Cardiac muscle cell (in vitro differentiated cells and primary cell): ENCODE measurements at regions not wholly inside any gene's neighbourhood (a gene's known extent, or its start where the extent isn't known, plus 50 kb on each side); places are given as distances from the start of the nearest gene placed in this dataset.

Source experiments
- DNase-seq, 2 donors: peaks; one replicate each; pipeline versions ENCODE4 v3.0.0 to v3.0.0-alpha.2; 2010 to 2017; ENCODE audit warnings: low read depth in 1 of 2, low spot score in 1 of 2
- H3K27ac ChIP-seq: fragments of 200-600 bp; sonication (generic); 2 replicates; pipeline ENCODE4 v1.5.1; 2016
- H3K27me3 ChIP-seq: fragments of 200-600 bp; sonication (generic); 2 replicates; pipeline ENCODE4 v1.6.0; 2016; ENCODE audit warnings: control low read depth
- H3K36me3 ChIP-seq: fragments of 200-600 bp; sonication (generic); 2 replicates; pipeline ENCODE4 v1.5.1; 2016; ENCODE audit warnings: control low read depth
- H3K4me1 ChIP-seq: fragments of 200-600 bp; sonication (generic); 2 replicates; pipeline ENCODE4 v1.8.1; 2017; ENCODE audit warnings: low read depth, mild to moderate bottlenecking, mixed run types
- H3K4me3 ChIP-seq: fragments of 200-600 bp; sonication (generic); 2 replicates; pipeline ENCODE4 v1.5.1; 2016; ENCODE audit warnings: mild to moderate bottlenecking
- H3K9me3 ChIP-seq: fragments of 200-600 bp; sonication (generic); 2 replicates; pipeline ENCODE4 v1.5.1; 2017; ENCODE audit warnings: low read depth, mild to moderate bottlenecking, control low read depth
- TF ChIP-seq, protein P1 (sequence below): IDR thresholded peaks from 2 replicates; pipeline ENCODE4 v1.5.1; 2012; ENCODE audit warnings: low read depth, mild to moderate bottlenecking, low read length

DNA sequence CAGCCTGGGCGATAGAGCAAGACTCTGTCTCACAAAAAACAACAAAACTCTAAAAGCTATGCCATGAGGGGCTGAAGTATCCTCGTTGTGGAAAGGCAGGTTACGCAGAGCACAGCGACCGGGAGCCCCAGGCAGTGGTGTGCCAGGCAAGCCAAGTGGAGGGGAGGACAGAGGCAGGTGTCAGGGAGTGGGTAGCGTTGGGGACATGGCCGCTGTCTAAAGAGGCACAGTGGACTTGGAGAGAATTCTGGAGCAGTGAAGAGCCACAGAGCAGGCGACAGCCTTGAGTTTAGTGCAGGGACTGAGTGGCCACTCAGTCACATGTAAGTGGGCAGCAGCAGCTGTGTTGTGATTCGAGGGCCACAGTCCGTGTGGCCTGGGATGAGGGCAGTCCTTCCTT is 541.7 kb downstream of the FGF9 start:
- no peaks in the 10 kb centered on the region for H3K36me3 ChIP-seq
- no peaks in the 10 kb centered on the region for H3K4me1 ChIP-seq
- no peak overlapping the region for H3K27ac ChIP-seq
- H3K4me3 ChIP-seq = no peak overlapping the region
- TF ChIP-seq, protein P1, sequence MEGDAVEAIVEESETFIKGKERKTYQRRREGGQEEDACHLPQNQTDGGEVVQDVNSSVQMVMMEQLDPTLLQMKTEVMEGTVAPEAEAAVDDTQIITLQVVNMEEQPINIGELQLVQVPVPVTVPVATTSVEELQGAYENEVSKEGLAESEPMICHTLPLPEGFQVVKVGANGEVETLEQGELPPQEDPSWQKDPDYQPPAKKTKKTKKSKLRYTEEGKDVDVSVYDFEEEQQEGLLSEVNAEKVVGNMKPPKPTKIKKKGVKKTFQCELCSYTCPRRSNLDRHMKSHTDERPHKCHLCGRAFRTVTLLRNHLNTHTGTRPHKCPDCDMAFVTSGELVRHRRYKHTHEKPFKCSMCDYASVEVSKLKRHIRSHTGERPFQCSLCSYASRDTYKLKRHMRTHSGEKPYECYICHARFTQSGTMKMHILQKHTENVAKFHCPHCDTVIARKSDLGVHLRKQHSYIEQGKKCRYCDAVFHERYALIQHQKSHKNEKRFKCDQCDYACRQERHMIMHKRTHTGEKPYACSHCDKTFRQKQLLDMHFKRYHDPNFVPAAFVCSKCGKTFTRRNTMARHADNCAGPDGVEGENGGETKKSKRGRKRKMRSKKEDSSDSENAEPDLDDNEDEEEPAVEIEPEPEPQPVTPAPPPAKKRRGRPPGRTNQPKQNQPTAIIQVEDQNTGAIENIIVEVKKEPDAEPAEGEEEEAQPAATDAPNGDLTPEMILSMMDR = no peak
- no peaks in the 10 kb centered on the region for H3K27me3 ChIP-seq
- no peak for DNase-seq
- no peaks in the 10 kb centered on the region for H3K9me3 ChIP-seq

DNA sequence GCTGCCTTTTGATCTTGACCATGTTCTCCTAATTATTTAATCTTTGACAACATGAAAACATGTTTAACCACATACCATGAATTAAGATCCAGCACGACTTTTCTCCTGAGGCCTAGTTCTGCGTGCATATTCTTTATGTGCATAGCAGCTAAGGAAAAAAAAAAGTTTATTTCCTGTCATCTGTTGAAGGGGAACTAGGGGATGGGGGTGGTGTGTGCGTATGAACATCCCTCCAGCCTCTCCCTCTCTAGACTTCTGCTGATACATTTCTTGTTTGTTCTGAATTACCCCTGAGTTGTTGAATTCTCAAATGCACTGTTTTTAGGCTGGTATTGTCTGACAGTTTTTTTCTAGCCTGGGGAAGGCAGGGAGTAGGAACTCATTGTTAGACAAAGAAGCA is 543.3 kb downstream of the FGF9 start:
- TF ChIP-seq, protein P1 = no peak
- H3K27me3 ChIP-seq = no peaks in the 10 kb centered on the region
- H3K4me1 ChIP-seq = no peaks in the 10 kb centered on the region
- H3K4me3 ChIP-seq = no peak overlapping the region
- no peak for DNase-seq
- no peaks in the 10 kb centered on the region for H3K36me3 ChIP-seq
- no peak overlapping the region for H3K27ac ChIP-seq
- no peaks in the 10 kb centered on the region for H3K9me3 ChIP-seq

GRCh38 chr13:22218797-22219196 is 547.9 kb downstream of the FGF9 start:
- Histone ChIP-seq H3K4me1 (no peaks in the 10 kb centered on the region), H3K4me3 (no peak overlapping the region), H3K27ac (no peak overlapping the region), H3K36me3 (no peaks in the 10 kb centered on the region), H3K27me3 (no peaks in the 10 kb centered on the region), H3K9me3 (no peaks in the 10 kb centered on the region)
- TF ChIP-seq, protein P1 = no peak
- no peak for DNase-seq

- H3K27me3 ChIP-seq = no peaks in the 10 kb centered on the region
- H3K4me3 ChIP-seq = no peak overlapping the region
- no peaks in the 10 kb centered on the region for H3K9me3 ChIP-seq
- H3K36me3 ChIP-seq = no peaks in the 10 kb centered on the region
- no peak overlapping the region for H3K27ac ChIP-seq
- no peak for DNase-seq
- TF ChIP-seq, protein P1 = no peak
- no peaks in the 10 kb centered on the region for H3K4me1 ChIP-seq
These were observed 548.8 kb downstream of the FGF9 start for GRCh38 chr13:22219709-22220108.

DNA sequence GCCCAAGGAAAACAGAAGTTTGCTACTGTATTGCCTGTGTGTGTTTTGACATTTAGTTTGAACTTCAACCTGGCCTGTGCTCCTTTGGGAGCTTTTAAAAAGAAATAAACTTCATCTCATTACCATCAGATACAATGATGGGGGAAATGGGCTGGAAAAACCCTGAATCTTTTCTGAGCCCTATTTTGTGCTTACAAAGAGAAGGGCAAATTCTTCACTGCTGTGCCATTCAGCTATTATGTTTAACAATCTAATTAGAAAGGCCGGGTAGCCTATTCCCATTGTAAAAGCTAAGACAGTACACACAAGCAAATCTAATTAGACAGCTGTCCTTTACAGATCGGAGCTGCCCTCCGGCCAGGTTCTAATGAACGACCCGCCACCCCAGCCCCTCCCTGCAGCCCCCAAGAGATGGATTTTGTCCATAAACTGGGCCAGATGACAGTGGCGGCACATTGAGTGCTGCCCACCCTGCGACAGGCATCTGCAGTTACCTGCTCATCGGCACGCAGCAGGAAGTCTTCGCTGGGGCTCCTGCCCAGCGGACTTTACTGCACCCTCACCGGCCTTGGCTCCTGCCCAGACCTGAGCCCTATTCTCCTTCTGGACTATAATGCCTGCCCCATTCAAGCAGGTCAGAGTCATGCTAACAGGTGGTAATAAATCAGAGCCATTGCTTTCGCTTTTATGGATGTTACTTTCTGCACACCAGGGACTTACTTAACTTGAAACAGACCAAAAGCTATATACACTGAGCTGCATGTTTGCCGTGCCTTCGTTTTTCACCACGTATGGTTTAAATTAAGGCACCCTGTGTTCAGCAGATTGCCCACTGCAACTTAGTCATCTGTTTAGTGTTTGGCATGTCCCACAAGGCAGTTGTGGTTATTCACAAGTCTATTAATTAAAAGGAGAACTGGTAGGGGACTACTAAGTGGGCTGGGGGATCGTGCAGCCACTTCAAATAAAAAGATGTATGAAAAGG is 549.6 kb downstream of the FGF9 start:
- TF ChIP-seq, protein P1 = no peak
- no peak overlapping the region for H3K27ac ChIP-seq
- no peak overlapping the region for H3K4me3 ChIP-seq
- no peaks in the 10 kb centered on the region for H3K9me3 ChIP-seq
- no peaks in the 10 kb centered on the region for H3K36me3 ChIP-seq
- no peaks in the 10 kb centered on the region for H3K27me3 ChIP-seq
- no peaks in the 10 kb centered on the region for H3K4me1 ChIP-seq
- DNase-seq = no peak
